MCF 10A (cell line): ENCODE measurements at regions not wholly inside any gene's neighbourhood (a gene's known extent, or its start where the extent isn't known, plus 50 kb on each side); places are given as distances from the start of the nearest gene placed in this dataset.
"Not testable (repeated sequence)": the region's sequence is repeated elsewhere in the genome, so short reads cannot be mapped to it uniquely, and the experiment has no call there.

Experiments used
- BruUV-seq: library from RNA; stranded (reverse); fragments of 400-500 nt; replicated peaks from 2 replicates; lab custom pipeline; 2021; lab: Mats Ljungman, UMichigan
- CTCF ChIA-PET: fragments of 300-600 bp; sonication (Branson Sonifier 250); formaldehyde crosslinking; extraction: SDS; loops from one replicate; lab custom pipeline; 2021; ENCODE audit warnings: antibody characterized with exemption, inconsistent platforms; lab: Yijun Ruan, JAX
- POLR2A ChIA-PET: fragments of 300-600, 350-650 bp; sonication (Branson Sonifier 250); formaldehyde crosslinking; extraction: SDS; loops from one replicate; lab custom pipeline; 2020; ENCODE audit warnings: antibody characterized with exemption, inconsistent platforms; lab: Yijun Ruan, JAX
- DNase-seq: peaks from one replicate; pipeline ENCODE4 v3.0.0-alpha.2; 2018; ENCODE audit not compliant: unreplicated experiment
- H3K27ac Mint-ChIP-seq: one replicate; pipeline ENCODE4 v1.8.0; 2022; ENCODE audit warnings: mild to moderate bottlenecking, low read depth, mixed read lengths; ENCODE audit not compliant: unreplicated experiment
- H3K27me3 Mint-ChIP-seq: one replicate; pipeline ENCODE4 v1.8.0; 2022; ENCODE audit warnings: mixed read lengths; ENCODE audit not compliant: insufficient read depth, unreplicated experiment
- H3K36me3 Mint-ChIP-seq: one replicate; pipeline ENCODE4 v1.8.0; 2022; ENCODE audit warnings: mild to moderate bottlenecking, moderate library complexity, mixed read lengths; ENCODE audit not compliant: insufficient read depth, unreplicated experiment
- H3K4me1 Mint-ChIP-seq: one replicate; pipeline ENCODE4 v1.8.0; 2022; ENCODE audit warnings: mixed read lengths; ENCODE audit not compliant: insufficient read depth, unreplicated experiment
- H3K4me3 Mint-ChIP-seq: one replicate; pipeline ENCODE4 v1.8.0; 2022; ENCODE audit warnings: mild to moderate bottlenecking, moderate library complexity, mixed read lengths; ENCODE audit not compliant: unreplicated experiment
- H3K9me3 Mint-ChIP-seq: one replicate; pipeline ENCODE4 v1.8.0; 2022; ENCODE audit warnings: mixed read lengths; ENCODE audit not compliant: unreplicated experiment
- intact Hi-C: fragments of 100-400 bp; cut with micrococcal nuclease; formaldehyde crosslinking; loops from 2 replicates; pipeline ENCODE4 v1.14.1; 2022
- TF ChIP-seq, protein P1 (sequence below): fragments of 200-600 bp; IDR thresholded peaks from one replicate; pipeline ENCODE4 v1.8.0; 2022; ENCODE audit warnings: antibody characterized with exemption, mild to moderate bottlenecking; ENCODE audit not compliant: unreplicated experiment

DNA sequence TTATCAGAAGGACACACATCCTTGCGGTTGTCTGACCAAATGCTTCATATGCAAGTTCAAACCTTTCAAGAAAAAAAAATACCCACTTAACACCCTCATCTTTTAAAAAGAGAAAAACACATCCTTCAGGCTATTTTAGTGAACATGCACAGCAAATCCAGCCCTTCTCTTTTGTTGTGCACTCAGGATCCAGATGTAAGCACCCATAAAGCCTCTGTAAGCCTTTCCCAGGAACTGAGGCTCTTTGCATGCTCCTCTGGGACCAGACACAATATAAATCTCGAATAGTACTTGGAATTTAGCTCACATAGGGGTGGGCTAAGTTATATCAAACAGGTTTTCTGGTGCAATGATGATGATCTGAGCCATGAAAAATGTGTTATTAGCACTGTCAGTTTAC is 308.8 kb upstream of the FAM98A start:
- peaks cover 12% of the 10 kb centered on the region for H3K9me3 Mint-ChIP-seq
- no peak overlapping the region for H3K4me3 Mint-ChIP-seq
- POLR2A ChIA-PET = no interaction called here
- no peaks in the 10 kb centered on the region for H3K27me3 Mint-ChIP-seq
- no peaks in the 10 kb centered on the region for H3K36me3 Mint-ChIP-seq
- DNase-seq = no peak
- intact Hi-C loops = no loop called here
- TF ChIP-seq, protein P1, sequence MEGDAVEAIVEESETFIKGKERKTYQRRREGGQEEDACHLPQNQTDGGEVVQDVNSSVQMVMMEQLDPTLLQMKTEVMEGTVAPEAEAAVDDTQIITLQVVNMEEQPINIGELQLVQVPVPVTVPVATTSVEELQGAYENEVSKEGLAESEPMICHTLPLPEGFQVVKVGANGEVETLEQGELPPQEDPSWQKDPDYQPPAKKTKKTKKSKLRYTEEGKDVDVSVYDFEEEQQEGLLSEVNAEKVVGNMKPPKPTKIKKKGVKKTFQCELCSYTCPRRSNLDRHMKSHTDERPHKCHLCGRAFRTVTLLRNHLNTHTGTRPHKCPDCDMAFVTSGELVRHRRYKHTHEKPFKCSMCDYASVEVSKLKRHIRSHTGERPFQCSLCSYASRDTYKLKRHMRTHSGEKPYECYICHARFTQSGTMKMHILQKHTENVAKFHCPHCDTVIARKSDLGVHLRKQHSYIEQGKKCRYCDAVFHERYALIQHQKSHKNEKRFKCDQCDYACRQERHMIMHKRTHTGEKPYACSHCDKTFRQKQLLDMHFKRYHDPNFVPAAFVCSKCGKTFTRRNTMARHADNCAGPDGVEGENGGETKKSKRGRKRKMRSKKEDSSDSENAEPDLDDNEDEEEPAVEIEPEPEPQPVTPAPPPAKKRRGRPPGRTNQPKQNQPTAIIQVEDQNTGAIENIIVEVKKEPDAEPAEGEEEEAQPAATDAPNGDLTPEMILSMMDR = no peak
- H3K27ac Mint-ChIP-seq = no peak overlapping the region
- H3K4me1 Mint-ChIP-seq = peaks cover 6% of the 10 kb centered on the region
- CTCF ChIA-PET = no interaction called here
- BruUV-seq = no TSS peak

DNA sequence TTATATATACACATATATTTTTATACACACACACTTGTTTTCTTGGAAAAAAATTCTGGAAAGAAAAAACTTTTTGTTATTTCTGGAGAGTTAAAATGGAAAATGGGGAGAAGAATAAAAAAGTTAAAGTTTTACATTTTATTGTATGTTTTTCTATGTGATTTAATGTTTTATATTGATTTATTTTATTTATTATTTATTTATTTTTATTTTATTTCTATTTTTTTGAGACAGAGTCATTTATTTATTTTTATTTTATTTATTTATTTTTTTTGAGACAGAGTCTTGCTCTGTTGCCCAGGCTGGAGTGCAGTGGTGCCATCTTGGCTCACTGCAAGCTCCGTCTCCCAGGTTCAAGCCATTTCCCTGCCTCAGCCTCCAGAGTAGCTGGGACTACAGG is 307.0 kb upstream of the FAM98A start:
- H3K27me3 Mint-ChIP-seq, DNase-seq, BruUV-seq, H3K27ac Mint-ChIP-seq, intact Hi-C loops, H3K4me3 Mint-ChIP-seq, POLR2A ChIA-PET, H3K36me3 Mint-ChIP-seq, H3K4me1 Mint-ChIP-seq: not testable (repeated sequence)
- CTCF ChIA-PET = interaction anchor here (0.6 kb wide), 1 partner anchor 15 kb away, joined by 3 read pairs; no protein-coding TSS in a partner anchor
- peaks cover 27% of the 10 kb centered on the region for H3K9me3 Mint-ChIP-seq

DNA sequence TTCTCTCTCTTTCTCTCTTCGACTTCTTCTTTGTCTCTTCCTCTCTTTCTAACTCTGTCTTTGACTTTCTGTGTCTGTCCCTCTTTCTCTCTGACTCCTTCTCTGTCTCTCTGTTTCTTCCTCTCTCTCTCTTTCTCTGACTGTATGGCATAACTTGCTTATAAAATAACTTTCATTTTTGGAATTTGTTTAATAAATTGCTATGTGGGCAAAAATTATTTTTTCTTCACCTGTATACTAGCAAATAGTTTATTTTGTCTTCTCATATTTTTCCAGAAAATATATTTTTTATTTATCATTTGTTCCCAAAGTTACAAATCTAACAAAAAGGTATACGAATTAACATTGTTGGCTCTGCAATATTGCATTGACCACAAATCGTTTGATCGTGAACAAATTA is 305.7 kb upstream of the FAM98A start:
- no peaks in the 10 kb centered on the region for H3K4me1 Mint-ChIP-seq
- ChIA-PET POLR2A (no interaction called here), CTCF (no interaction called here)
- H3K36me3 Mint-ChIP-seq = no peaks in the 10 kb centered on the region
- no peak for DNase-seq
- TF ChIP-seq, protein P1 = no peak
- H3K27ac Mint-ChIP-seq = no peak overlapping the region
- intact Hi-C loops = no loop called here
- no peak overlapping the region for H3K4me3 Mint-ChIP-seq
- no peaks in the 10 kb centered on the region for H3K27me3 Mint-ChIP-seq
- peaks cover 27% of the 10 kb centered on the region for H3K9me3 Mint-ChIP-seq
- no TSS peak for BruUV-seq

DNA sequence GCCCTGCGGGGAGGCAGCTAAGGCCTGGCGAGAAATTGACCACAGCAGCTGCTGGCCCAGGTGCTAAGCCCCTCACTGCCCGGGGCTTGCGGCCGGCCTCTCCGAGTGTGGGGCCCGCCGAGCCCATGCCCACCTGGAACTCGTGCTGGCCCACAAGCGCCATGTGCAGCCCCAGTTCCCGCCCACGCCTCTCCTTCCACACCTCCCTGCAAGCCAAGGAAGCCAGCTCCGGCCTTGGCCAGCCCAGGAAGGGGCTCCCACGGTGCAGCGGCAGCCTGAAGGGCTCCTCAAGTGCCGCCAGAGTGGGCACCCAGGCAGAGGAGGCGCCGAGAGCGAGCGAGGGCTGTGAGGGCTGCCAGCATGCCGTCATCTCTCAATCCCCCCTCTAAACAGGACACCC is 304.6 kb upstream of the FAM98A start:
- Mint-ChIP-seq H3K27me3 (no peaks in the 10 kb centered on the region), H3K4me1 (no peaks in the 10 kb centered on the region), H3K27ac (no peak overlapping the region), H3K36me3 (no peaks in the 10 kb centered on the region), H3K9me3 (peaks cover 27% of the 10 kb centered on the region), H3K4me3 (no peak overlapping the region)
- no peak for DNase-seq
- TF ChIP-seq, protein P1 = no peak
- intact Hi-C loops = no loop called here
- CTCF ChIA-PET = no interaction called here
- BruUV-seq = no TSS peak
- POLR2A ChIA-PET = no interaction called here

DNA sequence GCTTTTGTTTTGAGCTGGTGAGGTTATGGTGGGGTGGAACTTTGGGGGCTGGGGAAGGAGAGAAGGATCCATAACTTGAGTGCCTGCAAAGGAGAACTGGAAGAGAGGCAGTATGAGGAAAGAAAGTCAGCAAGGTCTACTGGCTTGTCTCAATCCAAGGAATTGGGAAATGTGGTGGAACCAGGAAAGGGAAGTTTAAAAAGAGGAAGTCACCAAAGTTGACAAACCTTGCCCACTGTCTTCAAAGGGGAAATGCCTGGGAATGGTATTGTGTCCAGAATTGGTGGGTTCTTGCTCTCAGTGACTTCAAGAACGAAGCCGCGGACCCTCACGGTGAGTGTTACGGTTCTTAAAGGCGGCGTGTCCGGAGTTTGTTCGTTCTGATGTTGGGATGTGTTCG is 304.1 kb upstream of the FAM98A start:
- Mint-ChIP-seq H3K27me3 (no peaks in the 10 kb centered on the region), H3K27ac (no peak overlapping the region), H3K4me1 (no peaks in the 10 kb centered on the region), H3K4me3 (no peak overlapping the region), H3K9me3 (peaks cover 27% of the 10 kb centered on the region), H3K36me3 (no peaks in the 10 kb centered on the region)
- CTCF ChIA-PET = no interaction called here
- no TSS peak for BruUV-seq
- POLR2A ChIA-PET = no interaction called here
- intact Hi-C loops = no loop called here
- no peak for DNase-seq
- TF ChIP-seq, protein P1 = no peak
